Spleen (tissue), 11 donors: ENCODE measurements at regions not wholly inside any gene's neighbourhood (a gene's known extent, or its start where the extent isn't known, plus 50 kb on each side); places are given as distances from the start of the nearest gene placed in this dataset.

Source experiments
- DNase-seq: peaks from one replicate; pipeline ENCODE4 v3.0.0-alpha.2; 2020
- H3K27ac ChIP-seq, 8 donors: fragments of 200-600 bp; sonication (generic) in 7 of 8; 1 replicate in 4 of 8; 2 replicates in 4 of 8; pipeline versions ENCODE4 v1.5.0 to v1.8.0; 2016 to 2021; ENCODE audit warnings: inconsistent platforms in 4 of 8, mild to moderate bottlenecking in 4 of 8, moderate library complexity in 1 of 8
- H3K27me3 ChIP-seq, 7 donors: fragments of 200-600 bp; sonication (generic) in 6 of 7; replicated peaks in 1 of 7; 1 replicate in 4 of 7; 2 replicates in 3 of 7; pipeline versions ENCODE4 v1.5.0 to v1.8.0; 2016 to 2021; ENCODE audit warnings: inconsistent platforms in 3 of 7, mild to moderate bottlenecking in 1 of 7
- H3K36me3 ChIP-seq, 6 donors: fragments of 200-600 bp; sonication (generic) in 5 of 6; 1 replicate in 4 of 6; 2 replicates in 2 of 6; pipeline versions ENCODE4 v1.5.0 to v1.8.0; 2016 to 2021; ENCODE audit warnings: inconsistent platforms in 2 of 6
- H3K4me1 ChIP-seq, 6 donors: fragments of 200-600 bp; sonication (generic) in 5 of 6; 1 replicate in 3 of 6; 2 replicates in 3 of 6; pipeline versions ENCODE4 v1.5.0 to v1.8.0; 2016 to 2021; ENCODE audit warnings: inconsistent platforms in 3 of 6
- H3K4me3 ChIP-seq, 8 donors: fragments of 200-600 bp; sonication (generic) in 7 of 8; 1 replicate in 4 of 8; 2 replicates in 4 of 8; pipeline versions ENCODE4 v1.5.0 to v1.8.0; 2016 to 2021; ENCODE audit warnings: inconsistent platforms in 4 of 8, mild to moderate bottlenecking in 4 of 8, moderate library complexity in 2 of 8
- H3K9me3 ChIP-seq, 8 donors: fragments of 200-600 bp; sonication (generic) in 7 of 8; 1 replicate in 4 of 8; 2 replicates in 4 of 8; pipeline versions ENCODE4 v1.5.0 to v1.8.0; 2016 to 2021; ENCODE audit warnings: inconsistent platforms in 4 of 8
- POLR2A ChIP-seq, 3 donors: fragments of 450-650 bp; IDR thresholded peaks; one replicate each; pipeline ENCODE4 v1.5.1; 2017; ENCODE audit warnings: antibody characterized with exemption in 3 of 3, mild to moderate bottlenecking in 1 of 3
- POLR2AphosphoS5 ChIP-seq, 3 donors: sonication (generic); formaldehyde crosslinking; IDR thresholded peaks; one replicate each; pipeline ENCODE4 v1.5.1; 2017; ENCODE audit warnings: antibody characterized with exemption in 3 of 3
- WGBS, 5 donors: extraction: QIAGEN DNeasy Blood & Tissue Kit in 3 of 5; methylation state at CpG; one replicate each; pipeline versions ENCODE4 v1.1.5 to v1.1.7; 2013 to 2018; 5-methylcytosine and 5-hydroxymethylcytosine counted together
- intact Hi-C: fragments of 100-400 bp; cut with DNase I; formaldehyde crosslinking; loops from one replicate; pipeline ENCODE4 v1.15.0; 2023; ENCODE audit warnings: low total_unique reads
- TF ChIP-seq, protein P1 (sequence below), 11 experiments: fragments of 200-600 bp in 7 of 11; fragments of 450-650 bp in 4 of 11; sonication (generic) in 4 of 11; IDR thresholded peaks in 8 of 11; conservative IDR thresholded peaks in 3 of 11; 1 replicate in 7 of 11; 2 replicates in 4 of 11; pipeline versions ENCODE4 v1.4.0 to v1.8.0; 2016 to 2021; ENCODE audit warnings: antibody characterized with exemption in 11 of 11, inconsistent platforms in 4 of 11, mild to moderate bottlenecking in 1 of 11
- donor health status: healthy with polysubstance abuse.
- donor health status: DM: no; HTN: no; CAD: no; lungs with moderate emphysema.
- donor health status: DM: no; HTN: no; CAD: no.
- donor health status: Bipolar disorder and iron deficiency.
- donor health status: healthy.
- donor health status: DM: no; HTN: no; CAD: no.
- donor health status: DM: yes; HTN: yes; CAD: no.

DNA sequence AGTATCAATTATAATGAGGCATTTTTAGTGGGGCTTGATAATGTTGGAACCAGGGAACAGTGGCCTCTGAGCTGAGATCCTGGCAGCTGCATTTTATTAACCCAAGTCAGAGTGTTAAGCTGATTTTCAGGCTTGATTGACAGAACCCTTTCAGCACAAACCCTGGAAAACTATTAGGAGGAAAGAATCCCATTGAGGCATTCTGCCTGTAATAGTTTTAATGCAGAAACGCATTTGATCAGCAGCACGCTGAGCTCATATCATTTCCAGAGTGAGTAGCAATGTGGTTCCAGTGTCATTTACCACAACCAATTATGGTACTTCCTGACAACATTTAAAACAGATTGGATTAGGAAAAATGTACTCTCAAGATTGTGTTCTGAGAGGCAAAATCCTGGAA is 78.3 kb upstream of the BARHL2 start:
- WGBS, 5 donors: 74 to 89% (median 86%) methylated on average over 2 of the region's 2 CpGs
- H3K27ac ChIP-seq: no peak overlapping the region
- H3K4me1 ChIP-seq: no peaks in the 10 kb centered on the region
- H3K9me3 ChIP-seq: peaks cover 0 to 4% (median under 1%) of the 10 kb centered on the region in 8 donors
- no peak overlapping the region for H3K4me3 ChIP-seq
- no peaks in the 10 kb centered on the region for H3K36me3 ChIP-seq
- TF ChIP-seq POLR2A (IDR thresholded peaks at IDR 0.05) (no peak), POLR2AphosphoS5 (IDR thresholded peaks at IDR 0.05) (no peak)
- TF ChIP-seq, protein P1, sequence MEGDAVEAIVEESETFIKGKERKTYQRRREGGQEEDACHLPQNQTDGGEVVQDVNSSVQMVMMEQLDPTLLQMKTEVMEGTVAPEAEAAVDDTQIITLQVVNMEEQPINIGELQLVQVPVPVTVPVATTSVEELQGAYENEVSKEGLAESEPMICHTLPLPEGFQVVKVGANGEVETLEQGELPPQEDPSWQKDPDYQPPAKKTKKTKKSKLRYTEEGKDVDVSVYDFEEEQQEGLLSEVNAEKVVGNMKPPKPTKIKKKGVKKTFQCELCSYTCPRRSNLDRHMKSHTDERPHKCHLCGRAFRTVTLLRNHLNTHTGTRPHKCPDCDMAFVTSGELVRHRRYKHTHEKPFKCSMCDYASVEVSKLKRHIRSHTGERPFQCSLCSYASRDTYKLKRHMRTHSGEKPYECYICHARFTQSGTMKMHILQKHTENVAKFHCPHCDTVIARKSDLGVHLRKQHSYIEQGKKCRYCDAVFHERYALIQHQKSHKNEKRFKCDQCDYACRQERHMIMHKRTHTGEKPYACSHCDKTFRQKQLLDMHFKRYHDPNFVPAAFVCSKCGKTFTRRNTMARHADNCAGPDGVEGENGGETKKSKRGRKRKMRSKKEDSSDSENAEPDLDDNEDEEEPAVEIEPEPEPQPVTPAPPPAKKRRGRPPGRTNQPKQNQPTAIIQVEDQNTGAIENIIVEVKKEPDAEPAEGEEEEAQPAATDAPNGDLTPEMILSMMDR (IDR thresholded peaks at IDR 0.05 in 8 of 11, conservative IDR thresholded peaks at IDR 0.05 in 3 of 11): no peak
- DNase-seq: no peak
- intact Hi-C loops: no loop called here
- H3K27me3 ChIP-seq: peaks cover 0 to 22% (median 0%) of the 10 kb centered on the region in 7 donors

DNA sequence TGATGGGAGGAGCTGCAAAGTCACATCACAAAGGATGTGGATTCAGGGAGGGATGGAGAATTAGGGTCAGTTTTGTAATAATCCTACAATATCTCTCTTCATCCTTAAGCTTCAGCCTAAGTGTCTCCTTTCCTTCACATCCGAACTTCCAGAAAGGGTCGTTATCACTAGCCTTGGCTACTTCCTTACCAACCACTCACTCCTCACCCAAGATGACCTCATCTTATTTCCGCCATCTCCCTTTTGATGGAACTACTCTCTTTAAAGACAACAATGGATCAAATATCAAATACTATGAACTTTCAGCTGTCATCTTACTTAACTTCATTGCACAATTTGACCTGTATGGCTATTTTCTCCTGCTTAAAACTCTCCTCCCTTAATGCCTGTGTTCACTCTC is 69.6 kb upstream of the BARHL2 start:
- 58 to 71% (median 70%) methylated on average over 3 of the region's 3 CpGs for WGBS, 5 donors
- peaks cover 0 to 4% (median 0%) of the 10 kb centered on the region in 7 donors for H3K27me3 ChIP-seq
- intact Hi-C loops: no loop called here

DNA sequence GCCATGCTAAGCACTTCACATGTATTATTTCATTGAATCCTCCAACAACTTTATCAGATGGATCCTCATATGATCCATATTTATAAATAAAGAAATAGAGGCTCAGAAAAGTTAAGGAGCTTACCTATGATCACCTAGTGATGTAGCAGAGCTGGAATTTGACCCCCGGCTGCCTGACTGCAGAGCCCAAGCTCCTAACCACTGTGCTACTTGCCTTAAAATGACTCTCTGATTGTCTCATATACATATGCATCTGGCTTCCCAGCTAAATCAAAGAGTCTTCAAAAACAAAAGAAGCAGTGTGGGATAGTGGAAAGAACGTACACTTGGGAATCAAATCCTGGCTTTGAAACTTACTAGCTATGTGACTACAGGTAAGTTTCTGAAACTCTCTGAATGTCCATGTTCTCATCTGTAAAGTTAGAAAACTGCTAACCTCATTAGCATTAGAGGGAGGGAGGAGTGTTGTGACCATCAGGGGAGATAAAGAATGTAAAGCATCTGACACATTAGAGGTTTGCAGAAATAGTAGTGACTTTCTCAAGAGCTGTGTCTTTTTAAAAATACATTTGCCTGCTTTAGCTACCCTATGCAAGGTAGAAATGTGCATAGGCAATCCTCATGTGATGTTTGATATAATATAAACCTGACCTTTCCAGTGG is 67.2 kb upstream of the BARHL2 start:
- WGBS, 5 donors: 61 to 89% (median 77%) methylated on average over 2 of the region's 2 CpGs
- H3K36me3 ChIP-seq: no peaks in the 10 kb centered on the region
- peaks cover 0 to 2% (median 0%) of the 10 kb centered on the region in 8 donors for H3K9me3 ChIP-seq
- no peak for DNase-seq
- intact Hi-C loops: no loop called here
- no peak overlapping the region for H3K4me3 ChIP-seq
- no peaks in the 10 kb centered on the region for H3K27me3 ChIP-seq
- H3K27ac ChIP-seq: no peak overlapping the region
- no peaks in the 10 kb centered on the region for H3K4me1 ChIP-seq
- TF ChIP-seq POLR2A (IDR thresholded peaks at IDR 0.05) (no peak), POLR2AphosphoS5 (IDR thresholded peaks at IDR 0.05) (no peak)
- TF ChIP-seq, protein P1 (IDR thresholded peaks at IDR 0.05 in 8 of 11, conservative IDR thresholded peaks at IDR 0.05 in 3 of 11): no peak

More for the DNA sequence above, 69.6 kb upstream of the BARHL2 start:
- Histone ChIP-seq H3K4me3 (no peak overlapping the region), H3K27ac (no peak overlapping the region), H3K36me3 (no peaks in the 10 kb centered on the region), H3K4me1 (no peaks in the 10 kb centered on the region), H3K9me3 (peaks cover 0 to 14% (median 4%) of the 10 kb centered on the region in 8 donors)
- no peak for DNase-seq
- TF ChIP-seq POLR2A (IDR thresholded peaks at IDR 0.05) (no peak), POLR2AphosphoS5 (IDR thresholded peaks at IDR 0.05) (no peak)
- TF ChIP-seq, protein P1 (IDR thresholded peaks at IDR 0.05 in 8 of 11, conservative IDR thresholded peaks at IDR 0.05 in 3 of 11): no peak

DNA sequence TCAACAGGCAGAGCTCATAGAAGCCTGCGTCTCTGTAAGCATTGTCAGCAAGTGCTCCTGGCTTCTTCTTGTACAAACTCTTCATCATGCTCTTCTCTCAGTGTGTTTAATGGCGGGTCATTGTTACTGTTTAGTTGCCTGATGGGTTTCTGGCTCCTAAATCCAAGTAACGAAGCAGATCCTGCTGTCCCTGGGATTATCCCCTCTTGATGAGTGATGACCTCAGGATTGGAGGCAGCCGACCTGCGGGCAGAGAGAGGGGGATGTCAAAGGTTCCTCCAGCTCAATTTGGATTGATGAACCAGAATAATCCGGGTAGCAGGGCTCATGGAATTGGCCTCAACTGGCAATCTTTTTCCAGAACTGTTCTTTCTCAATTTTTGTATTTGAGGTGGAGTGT is 66.1 kb upstream of the BARHL2 start:
- H3K4me3 ChIP-seq: no peak overlapping the region
- 72 to 91% (median 74%) methylated on average over 6 of the region's 6 CpGs for WGBS, 5 donors
- no peak for DNase-seq
- no peaks in the 10 kb centered on the region for H3K36me3 ChIP-seq
- no peak overlapping the region for H3K27ac ChIP-seq
- H3K27me3 ChIP-seq: peaks cover 0 to 3% (median 0%) of the 10 kb centered on the region in 7 donors
- no peaks in the 10 kb centered on the region for H3K9me3 ChIP-seq
- H3K4me1 ChIP-seq: no peaks in the 10 kb centered on the region
- TF ChIP-seq, protein P1 (IDR thresholded peaks at IDR 0.05 in 8 of 11, conservative IDR thresholded peaks at IDR 0.05 in 3 of 11): no peak
- TF ChIP-seq POLR2AphosphoS5 (IDR thresholded peaks at IDR 0.05) (no peak), POLR2A (IDR thresholded peaks at IDR 0.05) (no peak)
- intact Hi-C loops: no loop called here
